Embryonic facial prominence (tissue), 1 donor: ENCODE measurements at regions not wholly inside any gene's neighbourhood (a gene's known extent, or its start where the extent isn't known, plus 50 kb on each side); places are given as distances from the start of the nearest gene placed in this dataset.
"Not testable (repeated sequence)": the region's sequence is repeated elsewhere in the genome, so short reads cannot be mapped to it uniquely, and the experiment has no call there.

Experiments used
- DNase-seq: peaks from one replicate; pipeline ENCODE4 v3.0.0-alpha.2; 2016; ENCODE audit errors: extremely low spot score

DNA sequence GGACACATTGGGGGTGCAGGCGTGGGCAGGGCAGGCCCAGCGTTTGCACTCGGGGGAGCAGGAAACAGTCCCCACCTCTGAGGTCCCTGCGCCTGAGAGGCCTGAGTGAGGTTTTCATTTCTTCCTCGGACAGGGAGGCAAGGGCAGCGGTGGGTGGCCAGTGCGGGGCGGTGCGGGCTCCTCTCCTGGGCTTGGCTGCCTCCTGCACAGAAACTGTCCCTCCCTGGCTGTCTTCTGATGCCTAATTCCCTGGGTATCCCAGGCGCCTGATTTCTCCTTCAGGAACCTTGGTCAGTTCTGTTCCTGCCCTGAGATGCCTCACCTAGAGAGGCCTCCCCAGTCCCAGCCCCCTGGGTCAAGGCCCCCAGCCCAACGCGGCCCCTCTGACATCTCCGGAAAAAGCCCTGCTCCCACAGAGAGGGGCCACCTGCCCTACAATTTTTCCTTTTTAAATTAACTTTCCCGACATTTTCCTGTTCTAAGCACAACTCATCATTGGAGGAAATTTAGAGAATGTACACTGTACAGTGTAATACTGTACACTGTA lies 260.3 kb downstream of the ADGRD1 start:
- no peak for DNase-seq

DNA sequence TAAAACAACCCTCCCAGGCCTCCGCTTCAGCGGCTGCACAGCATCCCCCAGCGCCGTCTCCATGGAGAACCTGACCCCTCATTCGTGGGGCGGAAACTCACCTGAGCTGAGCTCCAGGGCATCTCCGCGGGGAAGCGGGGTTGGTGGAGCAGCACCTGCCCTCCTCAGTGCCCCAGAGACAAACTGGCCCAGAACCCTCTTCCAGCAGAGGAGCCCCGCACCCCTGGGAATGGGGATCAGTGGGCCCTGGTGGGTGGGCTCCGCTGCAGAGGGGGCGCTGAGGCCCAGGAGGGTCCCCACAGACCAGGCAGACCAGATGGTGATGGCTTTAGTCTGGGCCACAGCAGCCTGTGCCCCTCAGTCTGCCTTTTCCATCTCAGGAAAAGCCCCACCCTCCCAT lies 261.2 kb downstream of the ADGRD1 start:
- DNase-seq = not testable (repeated sequence)

DNA sequence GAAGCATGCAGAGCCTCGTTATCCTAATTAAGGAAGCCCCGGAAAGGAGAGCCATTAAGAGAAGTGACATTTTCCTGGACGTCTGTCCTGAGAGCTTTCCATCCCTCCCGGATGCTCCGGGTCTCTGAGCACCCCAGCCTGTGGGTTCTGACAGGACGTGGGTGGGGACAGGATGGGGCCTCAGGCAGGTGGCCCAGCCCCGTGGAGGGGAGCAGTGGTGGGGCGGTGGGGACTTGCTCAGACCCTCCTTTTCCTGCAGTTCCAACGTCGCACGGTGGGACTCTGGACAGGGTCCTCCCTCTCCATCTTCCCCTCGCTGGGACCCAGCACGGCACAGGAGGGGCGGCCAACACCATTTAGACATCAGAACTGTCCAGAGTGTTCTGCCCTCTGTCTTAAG lies 262.9 kb downstream of the ADGRD1 start:
- not testable (repeated sequence) for DNase-seq

DNA sequence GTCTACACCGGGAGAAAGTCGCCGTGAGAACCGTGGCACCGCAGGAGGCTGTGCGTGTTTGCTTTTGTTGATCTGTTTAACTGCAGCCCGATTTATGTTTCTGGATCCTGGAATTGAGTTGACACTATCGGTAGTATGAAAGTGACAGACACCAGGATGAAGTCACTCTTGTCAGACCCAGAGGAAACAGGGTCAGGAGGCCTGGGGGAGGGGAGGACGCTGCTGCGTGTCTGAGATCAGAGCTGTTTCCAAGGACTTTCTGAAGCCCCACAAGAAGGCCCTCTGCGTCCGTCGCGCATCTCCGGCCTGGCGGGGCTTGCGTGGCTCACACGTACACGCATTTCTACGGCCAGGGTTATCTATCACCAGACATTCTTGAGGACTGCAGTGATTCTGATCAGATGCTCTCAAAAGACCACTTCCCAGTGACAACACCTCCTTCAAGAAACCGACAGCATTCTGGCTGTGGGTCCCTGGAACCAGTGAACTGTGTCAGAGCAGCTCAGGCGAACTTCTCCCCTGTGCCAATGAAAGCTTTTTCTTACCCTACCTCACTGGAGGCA lies 263.4 kb downstream of the ADGRD1 start:
- DNase-seq = no peak

DNA sequence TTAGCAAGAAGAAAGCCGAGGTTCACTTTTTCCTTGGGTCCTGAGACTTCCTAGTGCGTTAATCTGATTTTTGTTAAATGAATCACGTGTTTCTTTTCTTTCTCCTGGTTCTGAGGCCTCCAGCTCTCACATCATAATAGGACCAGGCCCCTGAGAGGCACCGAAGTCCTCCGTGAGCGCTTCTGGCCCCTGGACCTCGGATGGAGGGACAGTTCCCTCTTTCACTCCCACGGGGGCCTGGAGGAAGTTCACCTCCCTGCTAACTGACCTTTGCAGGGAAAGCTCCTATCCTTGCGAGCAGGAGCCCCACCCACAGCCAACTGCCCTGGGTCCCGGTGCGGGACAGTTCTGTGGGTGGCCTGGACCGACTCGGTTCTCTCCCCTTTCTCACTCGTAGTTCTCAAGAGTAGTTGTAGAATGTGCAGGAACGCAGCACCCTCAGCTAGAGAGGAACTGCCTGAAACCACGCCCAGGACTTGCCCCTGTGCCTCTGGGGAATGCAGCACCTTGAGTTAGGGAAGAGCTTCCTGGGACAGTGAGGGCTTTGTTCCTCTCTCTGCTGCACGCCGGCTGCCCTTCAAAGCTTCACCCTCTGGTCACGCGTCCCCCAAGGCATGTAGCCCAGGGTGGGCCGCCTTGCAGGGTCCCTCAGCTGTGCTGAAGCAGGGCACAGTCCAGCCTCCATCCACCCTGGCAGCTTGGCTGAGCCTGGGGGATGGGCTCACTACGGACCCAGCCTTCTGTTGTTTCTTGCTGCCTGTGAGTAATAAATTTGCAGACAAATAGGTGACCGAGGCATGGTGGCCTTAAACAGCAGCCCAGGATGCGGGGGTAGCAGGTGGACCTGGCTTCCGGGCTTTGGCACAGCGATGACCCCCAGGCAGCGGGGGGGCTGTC lies 264.6 kb downstream of the ADGRD1 start:
- DNase-seq = no peak

DNA sequence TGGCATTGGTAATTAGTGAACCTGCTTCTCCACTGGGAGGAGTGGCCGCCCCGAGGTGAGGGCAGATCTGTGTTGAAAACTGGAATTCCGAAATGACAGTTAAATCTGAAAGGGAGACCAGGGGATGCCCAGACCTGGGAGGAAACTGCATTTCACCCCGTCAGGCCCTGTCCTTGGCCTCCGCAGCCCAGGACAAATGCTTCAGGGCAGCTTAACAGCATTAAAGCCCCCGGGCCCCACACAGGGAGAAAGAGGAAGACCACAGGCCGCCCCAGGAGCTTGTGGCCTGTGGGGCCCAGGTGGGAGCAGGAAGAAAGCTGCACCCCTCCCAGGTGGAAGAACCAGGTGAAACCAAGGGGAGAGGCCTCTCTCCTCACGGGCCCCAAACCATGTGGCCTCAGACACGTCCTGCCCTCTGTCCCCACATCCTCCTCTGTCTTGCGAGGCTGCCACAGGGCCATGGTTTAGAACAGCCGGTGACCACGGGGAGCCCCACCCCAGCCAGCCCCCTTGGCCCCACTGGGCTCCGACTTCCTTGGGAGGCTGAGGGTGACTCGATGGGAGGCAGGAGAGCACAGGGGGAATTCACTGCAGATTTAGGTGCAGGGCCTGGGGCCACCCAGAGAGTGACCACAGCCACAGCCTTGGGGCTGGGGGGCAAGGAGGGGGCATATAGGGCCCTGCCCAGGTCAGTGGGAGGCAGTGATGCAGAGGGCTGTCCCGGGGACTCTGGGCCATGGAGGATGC lies 265.4 kb downstream of the ADGRD1 start:
- DNase-seq = peak; percentile 2

DNA sequence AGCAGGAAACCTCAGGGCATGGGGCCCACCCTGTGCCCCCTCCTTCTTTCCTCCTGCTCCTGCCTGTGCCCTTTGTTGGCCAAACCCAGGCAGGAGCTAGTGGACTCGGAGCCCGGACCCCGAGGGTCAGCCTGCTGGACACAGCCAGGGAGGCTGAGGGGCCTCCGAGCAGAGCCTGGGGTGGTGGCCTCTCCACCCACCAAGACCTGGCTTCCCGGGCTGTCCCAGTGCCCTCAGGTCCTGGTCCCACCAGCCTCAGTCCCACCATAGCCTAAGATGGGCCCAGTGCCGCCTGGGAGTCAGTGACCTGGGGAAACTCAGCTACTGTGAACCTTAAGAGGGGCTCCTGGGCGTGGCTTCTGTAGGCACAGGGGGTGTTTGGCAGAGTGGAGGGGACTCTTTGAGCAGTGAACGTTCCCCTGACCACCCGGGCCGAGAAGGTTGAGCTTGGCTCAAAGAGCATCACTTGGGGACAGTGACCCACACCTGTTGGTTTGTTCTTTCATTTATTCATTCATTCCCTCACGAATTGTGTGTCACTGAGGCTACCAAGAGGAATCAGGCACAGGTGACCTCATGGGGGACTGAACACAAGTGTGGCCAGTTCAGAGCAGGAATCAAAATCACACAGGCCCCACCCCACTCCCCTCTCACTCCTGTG lies 266.1 kb downstream of the ADGRD1 start:
- no peak for DNase-seq

DNA sequence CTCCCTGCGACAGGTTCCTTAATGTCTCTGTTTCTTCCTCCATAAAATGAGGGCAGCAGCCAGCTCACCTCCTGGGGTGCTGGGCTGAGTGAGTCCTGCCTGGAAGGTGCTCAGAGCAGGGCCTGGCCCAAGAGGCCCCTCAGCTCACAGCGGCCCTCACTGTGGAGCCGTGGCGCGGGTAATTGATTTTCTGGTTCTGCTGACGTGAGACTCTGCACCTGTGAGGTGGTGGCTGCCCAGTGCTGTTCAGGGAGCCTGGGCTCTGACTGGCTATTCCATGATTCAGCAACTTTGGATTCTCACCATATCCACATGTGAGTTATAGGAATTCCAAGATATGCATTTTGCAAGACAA lies 266.6 kb downstream of the ADGRD1 start:
- peak; percentile 3 for DNase-seq

DNA sequence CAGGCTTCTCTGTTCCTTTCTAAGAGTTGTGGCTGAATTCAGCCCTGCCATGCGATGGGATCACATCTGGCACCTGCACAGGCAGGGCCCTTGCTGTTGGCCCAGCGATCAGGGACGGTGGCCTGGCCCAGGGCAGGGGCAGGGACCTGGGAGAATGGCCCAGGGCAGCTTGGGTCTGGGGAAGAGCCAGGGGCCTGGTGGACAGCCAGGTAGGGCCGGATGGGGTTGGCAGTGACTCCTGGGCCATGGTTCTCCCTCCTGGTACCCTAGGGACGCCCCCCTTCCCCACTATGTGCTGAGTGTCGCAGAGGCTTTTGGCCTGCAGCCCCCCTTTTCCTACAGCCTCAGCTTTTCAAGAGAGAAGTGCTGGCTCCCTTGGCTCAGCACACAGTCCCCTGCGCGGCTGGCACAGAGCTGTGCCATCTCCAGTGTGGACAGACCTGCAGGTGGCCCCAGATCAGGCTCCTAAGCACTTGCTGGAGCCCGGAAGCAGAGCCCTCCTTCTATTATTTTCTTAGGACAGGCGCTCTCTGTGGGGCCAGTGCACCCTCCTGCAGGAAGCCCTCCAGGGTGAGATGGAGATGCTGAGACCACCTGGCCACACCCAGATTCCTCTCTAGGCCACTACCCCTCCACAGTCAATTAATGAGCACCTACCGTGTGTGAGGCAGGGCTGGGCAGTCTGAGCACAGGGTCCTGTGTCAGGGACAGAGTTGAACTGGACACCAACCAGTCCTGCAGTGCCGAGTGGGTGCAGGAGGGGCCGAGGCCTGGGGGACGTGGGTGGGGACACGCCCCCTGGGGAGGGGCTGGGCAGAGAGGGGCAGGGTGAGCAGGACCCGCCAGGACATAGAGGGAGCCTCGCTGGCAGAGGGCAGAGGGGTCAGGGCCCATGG lies 267.6 kb downstream of the ADGRD1 start:
- DNase-seq = no peak

DNA sequence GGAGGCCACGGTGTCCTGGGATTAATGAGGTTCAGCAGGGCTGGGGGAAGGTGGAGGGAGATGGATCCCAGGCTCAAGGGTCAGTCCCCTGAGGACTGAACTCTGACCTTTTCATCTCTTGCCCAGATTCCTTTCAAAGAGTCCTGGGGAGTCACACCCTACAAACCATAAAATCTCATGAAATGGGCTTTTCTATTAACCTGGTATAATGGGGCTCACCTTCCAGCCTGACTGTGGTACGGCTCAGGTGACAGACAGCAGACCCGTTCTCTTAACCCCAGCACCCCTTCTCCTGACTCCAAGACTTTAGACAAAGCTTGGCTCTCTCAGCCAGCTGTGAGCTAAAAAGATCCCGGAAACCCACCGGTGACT lies 268.2 kb downstream of the ADGRD1 start:
- DNase-seq = no peak

DNA sequence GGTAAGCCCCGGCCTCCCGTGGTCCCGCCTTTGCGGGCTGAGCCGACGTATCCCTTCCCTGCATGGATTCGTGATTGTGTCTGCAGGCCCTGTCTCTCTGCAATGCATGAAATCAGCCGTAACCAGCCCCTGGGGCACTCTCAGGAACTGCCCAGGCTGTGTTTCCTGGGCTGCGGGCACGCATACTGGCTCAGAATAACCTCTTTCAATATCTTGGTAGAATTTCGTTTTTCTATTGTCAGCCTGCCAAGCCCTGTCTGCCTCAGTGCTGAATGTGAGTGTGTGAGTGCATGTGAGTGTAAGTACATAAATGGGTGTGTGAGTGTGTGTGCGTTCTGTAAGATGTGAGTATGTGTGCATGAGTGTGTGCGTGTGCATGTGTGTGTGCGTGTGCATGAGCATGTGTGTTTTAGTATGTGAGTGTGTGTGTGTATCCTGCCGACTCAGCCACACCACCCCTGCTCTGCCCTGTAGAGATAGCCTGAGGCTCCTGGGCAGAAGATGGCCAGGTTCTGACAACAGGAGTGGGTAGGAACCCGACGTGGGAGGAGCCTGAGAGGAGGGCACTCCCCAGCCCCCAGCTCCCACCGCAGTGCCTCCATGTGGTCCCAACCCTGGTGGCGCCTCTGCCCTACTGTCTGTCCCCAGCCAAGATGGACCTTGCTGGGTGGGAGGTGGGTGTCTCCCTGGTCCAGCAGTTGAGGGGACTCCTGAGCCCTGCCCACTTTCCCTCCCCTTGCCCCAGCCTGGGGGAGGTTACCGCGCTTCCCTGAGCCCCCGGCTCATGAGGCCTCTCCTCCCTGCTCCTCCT lies 268.8 kb downstream of the ADGRD1 start:
- DNase-seq = peak; percentile 35

DNA sequence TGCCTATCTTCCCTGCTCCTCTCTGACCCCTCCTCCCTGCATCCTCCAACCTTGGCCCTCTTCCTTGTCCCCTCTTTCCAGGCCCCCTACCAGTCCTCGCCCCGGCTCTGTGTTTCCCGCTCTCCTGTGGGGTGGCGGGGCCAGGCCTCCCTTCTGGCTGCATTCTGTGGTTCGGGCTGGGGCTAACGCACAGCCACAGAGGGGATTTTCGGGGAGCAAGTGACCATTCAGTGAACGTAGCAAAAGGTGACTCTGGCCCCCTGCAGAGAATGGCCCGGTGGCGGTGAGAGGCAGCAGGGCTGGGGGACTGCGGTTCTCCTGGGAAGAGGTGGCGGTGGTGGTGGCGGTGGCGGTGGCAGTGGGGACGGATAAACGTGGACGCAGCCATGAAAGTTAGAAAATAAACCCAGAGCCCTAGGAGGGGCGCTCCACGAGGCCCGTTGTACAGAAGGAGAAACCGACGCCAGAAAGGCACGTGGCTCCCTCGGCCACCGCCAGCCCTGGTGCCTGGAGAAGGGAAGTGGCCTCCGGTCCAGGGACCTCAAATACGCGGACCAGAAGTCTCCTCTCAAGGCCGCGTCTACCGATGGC lies 269.6 kb downstream of the ADGRD1 start:
- DNase-seq = no peak

DNA sequence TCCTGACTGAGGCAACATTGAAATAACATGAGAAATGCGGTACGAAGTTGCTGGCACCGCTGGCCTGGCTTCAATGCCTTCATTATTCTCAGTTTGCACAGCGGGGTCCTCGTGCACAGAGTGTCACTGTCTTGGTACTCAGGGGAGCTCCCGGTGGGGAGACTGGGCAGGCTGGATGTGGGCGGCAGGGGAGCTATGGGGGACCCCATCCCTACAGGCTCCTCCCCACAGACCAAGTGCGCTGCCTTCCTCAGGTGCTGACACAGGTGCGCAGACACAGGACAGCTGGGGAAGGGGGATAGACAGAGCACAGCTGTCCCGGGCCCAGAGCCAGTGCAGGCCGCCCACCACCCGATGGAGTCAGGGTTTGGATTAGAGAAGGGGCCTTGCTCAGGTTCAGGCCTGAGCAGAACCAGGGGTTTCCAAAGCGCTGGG lies 270.1 kb downstream of the ADGRD1 start:
- DNase-seq = no peak

DNA sequence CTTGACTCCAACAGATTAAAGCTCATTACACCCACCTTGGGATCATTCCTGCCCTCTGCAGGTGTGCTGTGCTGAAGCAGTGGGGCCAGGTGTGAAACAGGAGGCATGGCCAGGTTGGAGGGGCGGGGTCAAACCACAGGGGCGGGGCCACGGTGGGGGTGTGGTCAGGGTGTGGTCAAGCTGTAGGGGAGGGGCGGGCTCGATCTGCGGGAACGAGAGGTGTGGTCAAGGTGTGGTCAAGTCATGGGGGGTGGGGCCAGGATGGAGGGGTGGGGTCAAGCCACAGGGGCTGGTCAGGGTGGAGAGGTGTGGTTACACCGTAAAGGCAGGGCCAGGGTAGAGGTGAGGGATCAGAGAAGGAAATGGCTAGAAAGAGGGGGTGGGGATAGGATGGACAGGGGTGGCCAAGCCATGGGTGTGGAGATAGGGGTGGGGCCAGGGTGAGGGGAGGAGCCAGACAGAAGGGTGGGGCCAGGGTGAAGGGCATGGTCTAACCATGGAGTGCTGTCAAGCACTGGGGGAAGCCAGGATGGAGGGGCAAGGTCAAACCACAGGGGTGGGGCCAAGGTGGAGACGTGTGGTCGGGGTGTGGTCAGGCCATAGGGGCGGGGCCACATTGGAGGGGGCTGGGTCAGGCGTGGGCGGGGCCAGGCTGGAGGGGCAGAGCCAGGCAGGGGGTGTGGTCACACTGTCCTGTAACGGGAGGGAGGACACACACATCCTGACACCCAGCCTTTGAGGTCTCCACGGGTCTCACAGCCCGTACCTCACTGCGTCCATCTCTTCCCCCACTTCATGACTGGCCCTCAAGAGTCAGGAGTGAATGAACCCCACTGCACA lies 270.7 kb downstream of the ADGRD1 start:
- not testable (repeated sequence) for DNase-seq

DNA sequence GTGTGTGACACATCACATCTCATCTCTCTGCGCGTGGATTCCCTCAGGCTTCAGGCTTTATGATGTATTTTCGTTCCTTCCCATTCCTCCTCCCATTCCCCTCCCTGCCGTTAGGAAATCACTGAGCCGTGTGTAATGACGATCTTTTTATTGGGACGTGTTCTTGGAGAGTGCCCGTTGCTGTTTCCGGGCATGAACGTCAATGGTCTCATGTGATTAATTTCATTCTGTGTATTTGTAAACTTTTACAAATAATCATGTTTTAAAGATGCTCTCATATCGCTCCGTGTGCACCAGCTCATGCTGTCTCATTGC lies 271.3 kb downstream of the ADGRD1 start:
- not testable (repeated sequence) for DNase-seq

DNA sequence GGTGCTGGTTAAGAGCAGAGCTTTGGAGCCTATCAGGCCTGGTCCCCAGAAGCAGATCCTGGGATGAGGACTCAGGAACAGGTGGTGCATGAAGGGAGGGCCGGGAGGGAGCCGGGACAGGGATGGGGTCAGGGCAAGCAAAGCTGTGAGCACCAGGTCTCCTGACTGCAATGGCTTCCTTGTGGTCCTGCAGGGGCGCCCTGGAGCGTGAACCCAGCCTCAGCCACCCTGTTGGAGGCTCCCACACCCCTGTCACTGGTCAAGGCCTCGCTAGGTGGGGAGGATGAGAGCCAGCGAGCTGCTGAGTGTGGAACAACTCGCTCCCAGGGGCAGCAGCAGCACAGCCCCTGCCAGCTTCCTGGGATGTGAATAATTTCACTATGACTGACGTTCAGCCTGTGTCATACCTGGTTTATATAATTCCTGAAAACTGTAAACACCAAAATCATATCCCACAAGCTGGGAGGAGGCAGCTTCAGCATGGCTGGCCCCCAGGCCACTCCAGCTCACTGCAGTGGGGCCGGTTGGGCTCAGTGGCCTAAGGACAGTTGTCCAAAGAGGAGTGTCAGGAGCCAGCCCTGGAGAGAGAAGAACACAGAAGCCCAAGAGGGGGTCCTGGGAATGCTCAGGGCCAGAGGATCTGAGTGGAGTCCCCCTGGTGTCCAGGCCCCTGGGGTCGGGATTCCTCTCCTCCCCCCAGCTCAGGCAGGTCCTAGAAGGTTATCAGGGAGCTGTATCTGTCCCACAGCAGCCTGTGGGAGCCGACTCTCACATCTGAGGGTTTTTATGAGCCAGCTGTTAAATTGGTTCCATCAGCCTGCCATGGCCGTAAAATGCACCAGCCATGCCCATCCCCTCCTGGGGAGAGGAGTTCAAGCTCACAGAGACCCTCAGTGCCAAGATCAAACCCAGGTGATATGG lies 272.9 kb downstream of the ADGRD1 start:
- DNase-seq = no peak

DNA sequence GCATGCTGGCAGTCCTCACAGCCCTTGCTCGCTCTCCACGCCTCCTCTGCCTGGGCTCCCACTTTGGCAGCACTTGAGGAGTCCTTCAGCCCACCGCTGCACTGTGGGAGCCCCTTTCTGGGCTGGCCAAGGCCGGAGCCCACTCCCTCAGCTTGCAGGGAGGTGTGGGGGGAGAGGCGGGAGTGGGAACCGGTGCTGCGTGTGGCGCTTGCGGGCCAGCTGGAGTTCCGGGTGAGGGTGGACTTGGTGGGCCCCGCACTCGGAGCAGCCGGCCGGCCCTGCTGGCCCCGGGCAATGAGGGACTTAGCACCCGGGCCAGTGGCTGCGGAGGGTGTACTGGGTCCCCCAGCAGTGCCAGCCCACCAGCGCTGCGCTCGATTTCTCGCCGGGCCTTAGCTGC lies 273.9 kb downstream of the ADGRD1 start:
- DNase-seq = not testable (repeated sequence)

DNA sequence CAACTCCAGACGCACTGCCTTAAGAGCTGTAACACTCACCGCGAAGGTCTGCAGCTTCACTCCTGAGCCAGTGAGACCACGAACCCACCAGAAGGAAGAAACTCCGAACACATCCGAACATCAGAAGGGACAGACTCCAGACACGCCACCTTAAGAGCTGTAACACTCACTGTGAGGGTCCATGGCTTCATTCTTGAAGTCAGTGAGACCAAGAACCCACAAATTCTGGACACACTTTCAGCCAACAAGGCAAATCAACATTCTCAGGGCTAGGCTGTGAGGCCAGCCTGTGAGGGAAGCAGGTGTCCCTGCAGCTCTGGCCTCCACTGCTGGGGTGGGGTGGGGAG lies 275.3 kb downstream of the ADGRD1 start:
- DNase-seq = not testable (repeated sequence)
